Mucosa of rectum (tissue), 2 donors: ENCODE measurements at regions not wholly inside any gene's neighbourhood (a gene's known extent, or its start where the extent isn't known, plus 50 kb on each side); places are given as distances from the start of the nearest gene placed in this dataset.

Experiments
- H3K27ac ChIP-seq, 2 donors: one replicate each; pipeline ENCODE4 v1.7.0; 2013; ENCODE audit warnings: inconsistent platforms in 2 of 2, low read depth in 2 of 2, low read length in 2 of 2
- H3K27me3 ChIP-seq, 2 donors: one replicate each; pipeline ENCODE4 v1.7.0; 2013; ENCODE audit warnings: low read length in 2 of 2; ENCODE audit not compliant: control insufficient read depth in 2 of 2, insufficient read depth in 2 of 2
- H3K36me3 ChIP-seq, 2 donors: one replicate each; pipeline ENCODE4 v1.7.0; 2013; ENCODE audit warnings: low read length in 2 of 2; ENCODE audit not compliant: control insufficient read depth in 2 of 2, insufficient read depth in 2 of 2
- H3K4me1 ChIP-seq, 2 donors: one replicate each; pipeline ENCODE4 v1.7.0; 2013; ENCODE audit warnings: low read length in 2 of 2, mild to moderate bottlenecking in 1 of 2; ENCODE audit not compliant: control insufficient read depth in 2 of 2, insufficient read depth in 2 of 2
- H3K4me3 ChIP-seq, 2 donors: one replicate each; pipeline ENCODE4 v1.7.0; 2013; ENCODE audit warnings: low read length in 2 of 2
- H3K9ac ChIP-seq, 2 donors: one replicate each; pipeline ENCODE4 v1.7.0; 2013; ENCODE audit warnings: low read length in 2 of 2, low read depth in 1 of 2, mild to moderate bottlenecking in 1 of 2
- H3K9me3 ChIP-seq, 2 donors: one replicate each; pipeline ENCODE4 v1.7.0; 2013; ENCODE audit warnings: low read length in 2 of 2; ENCODE audit not compliant: control insufficient read depth in 2 of 2
- donor health status: healthy.
- donor health status: Normal muscosa, but diverticular disease.

DNA sequence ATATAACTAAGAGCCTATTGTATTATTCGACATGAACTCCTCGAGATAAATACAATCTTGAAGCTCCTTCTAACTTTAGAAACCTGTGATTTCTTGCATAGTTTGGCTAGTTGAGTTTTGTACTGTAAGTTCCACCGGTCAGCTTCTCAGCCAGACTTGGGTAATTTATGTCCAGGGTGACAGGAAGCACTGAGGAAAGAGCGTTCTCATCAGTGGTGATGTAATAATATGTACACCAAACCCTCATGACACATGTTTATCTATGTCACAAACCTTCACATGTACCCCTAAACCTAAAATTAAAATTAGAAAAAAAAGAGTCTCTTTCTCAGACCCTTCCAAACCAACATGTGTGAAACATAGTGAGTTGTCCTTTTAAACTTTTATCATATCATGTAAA is 205.7 kb downstream of the KCNRG start:
- Histone ChIP-seq H3K9ac (no peak overlapping the region), H3K27ac (no peak overlapping the region), H3K27me3 (no peaks in the 10 kb centered on the region), H3K4me3 (no peak overlapping the region), H3K9me3 (no peaks in the 10 kb centered on the region), H3K36me3 (no peaks in the 10 kb centered on the region), H3K4me1 (no peaks in the 10 kb centered on the region)

DNA sequence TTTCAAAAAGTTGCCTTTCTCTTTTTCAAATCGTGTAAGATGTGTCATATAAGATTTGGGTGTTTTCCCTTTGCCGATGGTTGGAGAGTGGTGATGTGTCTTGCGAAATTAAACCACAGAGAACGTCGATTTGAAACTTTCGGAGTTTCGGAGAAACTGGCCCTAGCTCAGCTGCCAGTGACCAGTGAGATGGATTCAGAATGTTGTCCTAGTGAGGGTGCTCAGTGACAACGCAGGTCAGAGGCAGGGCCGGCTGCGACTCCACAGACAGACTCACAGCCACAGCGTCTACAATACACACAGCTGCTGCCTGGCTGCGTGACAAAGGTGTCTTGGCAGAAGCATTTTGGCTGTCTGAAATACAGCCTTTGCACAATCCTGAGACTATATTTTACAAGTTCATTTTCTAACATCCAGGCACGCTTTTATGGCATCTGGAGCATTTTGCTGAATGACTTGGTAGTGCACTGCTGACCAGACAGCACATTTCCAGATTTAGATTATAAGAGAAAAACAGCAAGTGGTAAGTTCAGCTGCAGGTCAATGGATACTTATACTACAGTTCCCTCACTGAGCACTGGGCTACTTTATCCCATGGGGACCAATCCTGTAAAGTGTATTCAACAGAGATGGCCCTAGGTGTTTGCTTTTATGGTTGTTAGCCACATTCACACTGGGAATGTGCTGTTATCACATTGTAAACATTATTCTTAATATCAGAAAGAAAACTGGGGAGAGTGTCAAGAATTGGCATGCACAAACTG is 207.5 kb downstream of the KCNRG start:
- no peak overlapping the region for H3K9ac ChIP-seq
- H3K36me3 ChIP-seq: no peaks in the 10 kb centered on the region
- H3K4me3 ChIP-seq: no peak overlapping the region
- no peaks in the 10 kb centered on the region for H3K27me3 ChIP-seq
- no peaks in the 10 kb centered on the region for H3K9me3 ChIP-seq
- no peak overlapping the region for H3K27ac ChIP-seq
- no peaks in the 10 kb centered on the region for H3K4me1 ChIP-seq

DNA sequence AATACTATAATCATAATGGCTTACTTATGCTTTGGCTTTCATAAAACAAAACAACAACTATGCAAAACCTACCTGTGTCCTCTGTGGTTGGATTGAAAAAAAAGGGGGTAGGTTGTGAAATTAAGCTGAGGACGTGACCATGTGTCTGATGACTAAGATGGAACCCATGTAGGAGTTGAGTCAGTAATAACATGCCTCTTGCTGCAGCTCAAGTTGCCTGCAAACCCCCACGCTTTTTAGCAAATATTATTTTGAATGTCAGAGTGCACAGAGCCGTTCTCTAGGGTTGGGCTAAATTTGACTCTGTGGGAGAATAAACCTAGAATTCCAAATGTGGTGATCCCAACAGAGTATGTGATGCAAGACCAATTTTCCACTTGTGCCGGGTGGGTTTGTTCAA is 209.3 kb downstream of the KCNRG start:
- no peak overlapping the region for H3K9ac ChIP-seq
- H3K27me3 ChIP-seq: no peaks in the 10 kb centered on the region
- H3K9me3 ChIP-seq: no peaks in the 10 kb centered on the region
- H3K27ac ChIP-seq: no peak overlapping the region
- no peak overlapping the region for H3K4me3 ChIP-seq
- no peaks in the 10 kb centered on the region for H3K4me1 ChIP-seq
- H3K36me3 ChIP-seq: no peaks in the 10 kb centered on the region

DNA sequence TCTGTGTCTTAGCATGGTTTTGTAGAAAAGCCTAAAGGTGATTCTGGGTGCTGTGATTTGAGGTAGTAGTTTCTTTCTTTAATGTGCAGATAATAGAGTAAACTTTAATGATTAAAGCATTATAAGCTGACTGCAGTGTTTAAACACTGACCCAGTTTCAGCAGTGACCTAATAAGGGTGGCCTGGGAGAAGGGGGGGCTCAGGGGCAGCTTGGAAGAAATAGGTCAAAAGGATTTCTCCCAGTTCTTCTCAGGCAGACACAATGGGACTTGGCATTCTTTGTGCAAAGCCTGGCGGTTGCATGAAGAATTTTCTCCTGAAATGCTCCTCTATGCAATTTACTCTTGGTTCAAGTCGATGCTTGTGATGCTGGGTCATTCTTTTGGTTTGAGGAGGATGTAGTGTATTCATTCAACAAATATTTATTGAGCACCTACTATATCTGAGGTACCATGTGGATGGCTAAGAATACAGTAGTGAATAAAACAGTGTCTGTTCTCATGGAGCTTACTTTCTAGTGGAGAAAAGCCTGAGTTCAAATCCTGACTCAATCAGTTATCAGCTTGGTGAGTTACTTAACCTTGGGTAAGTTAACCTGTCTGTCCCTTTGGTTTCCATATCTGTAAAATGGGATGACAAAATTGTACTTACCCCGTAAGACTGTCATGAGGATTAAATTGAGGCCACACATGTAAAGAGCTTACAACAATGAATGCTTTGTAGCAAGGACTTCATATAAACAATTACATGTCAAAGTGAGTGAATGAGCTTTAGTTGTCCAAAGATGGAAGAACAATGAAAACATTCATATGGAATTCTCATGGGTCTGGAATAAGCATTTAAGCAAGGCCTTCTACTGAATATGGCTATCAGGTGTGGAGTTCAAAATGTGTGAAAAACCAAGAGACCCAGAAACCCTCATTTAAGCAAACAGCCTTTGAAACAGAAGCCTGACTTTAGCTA is 210.2 kb downstream of the KCNRG start:
- Histone ChIP-seq H3K4me3 (no peak overlapping the region), H3K4me1 (peaks cover 0 to 1% of the 10 kb centered on the region in 2 donors), H3K36me3 (no peaks in the 10 kb centered on the region), H3K9me3 (no peaks in the 10 kb centered on the region), H3K27me3 (no peaks in the 10 kb centered on the region), H3K27ac (no peak overlapping the region), H3K9ac (no peak overlapping the region)

DNA sequence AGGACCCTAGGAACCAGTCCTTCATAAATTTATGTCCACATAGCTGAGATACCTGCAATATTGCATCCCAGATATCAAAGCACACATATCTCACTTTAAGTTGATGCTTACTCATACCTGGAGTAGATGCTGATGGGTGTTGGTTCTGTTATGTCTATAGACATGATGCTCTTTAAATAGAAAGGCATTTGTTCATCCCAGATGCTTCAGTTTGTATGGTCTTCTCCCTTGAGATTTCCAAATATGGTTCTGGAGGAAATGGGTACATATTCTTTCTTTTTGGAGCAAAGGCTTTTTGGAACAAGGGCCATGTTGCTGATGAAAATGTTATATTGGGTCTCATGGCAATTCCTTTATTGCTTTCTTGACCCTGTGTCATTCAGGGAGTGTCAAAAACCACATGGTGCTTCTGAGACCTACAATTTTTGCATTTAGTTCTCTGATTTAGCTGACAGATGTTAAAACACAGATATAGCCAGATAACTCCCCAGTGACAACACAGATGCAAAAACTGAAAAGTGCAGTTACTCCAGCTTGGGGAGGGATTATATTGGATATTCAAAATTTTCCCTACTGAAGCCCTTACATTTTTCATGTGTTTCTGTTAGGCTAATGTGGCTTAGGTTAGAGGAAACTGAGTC is 211.4 kb downstream of the KCNRG start:
- H3K4me3 ChIP-seq: no peak overlapping the region
- peaks cover 0 to 4% of the 10 kb centered on the region in 2 donors for H3K4me1 ChIP-seq
- H3K36me3 ChIP-seq: no peaks in the 10 kb centered on the region
- no peaks in the 10 kb centered on the region for H3K9me3 ChIP-seq
- H3K27ac ChIP-seq: no peak overlapping the region
- no peaks in the 10 kb centered on the region for H3K27me3 ChIP-seq
- no peak overlapping the region for H3K9ac ChIP-seq

DNA sequence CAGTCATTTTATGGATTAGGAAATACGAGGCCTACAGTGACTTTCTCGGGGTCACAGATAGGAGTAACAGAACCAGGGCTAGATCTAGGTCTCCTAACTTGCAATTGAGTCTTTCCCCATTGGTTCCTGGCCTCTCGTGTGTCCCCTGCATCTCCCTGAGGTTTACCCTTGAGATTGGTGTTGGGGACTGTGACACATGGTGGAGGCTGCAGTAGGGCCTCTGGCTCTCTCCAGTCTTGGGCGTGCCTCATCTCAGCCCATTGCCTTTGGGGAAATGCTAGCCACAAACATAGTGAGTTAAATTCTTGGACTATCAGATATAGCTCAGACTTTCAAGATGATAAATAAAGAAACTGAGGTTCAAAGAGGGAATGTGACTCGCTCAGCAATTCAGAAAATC is 212.1 kb downstream of the KCNRG start:
- H3K4me3 ChIP-seq: no peak overlapping the region
- H3K36me3 ChIP-seq: no peaks in the 10 kb centered on the region
- H3K27ac ChIP-seq: no peak overlapping the region
- H3K9me3 ChIP-seq: no peaks in the 10 kb centered on the region
- no peak overlapping the region for H3K9ac ChIP-seq
- H3K27me3 ChIP-seq: no peaks in the 10 kb centered on the region
- H3K4me1 ChIP-seq: peaks cover 0 to 4% of the 10 kb centered on the region in 2 donors

DNA sequence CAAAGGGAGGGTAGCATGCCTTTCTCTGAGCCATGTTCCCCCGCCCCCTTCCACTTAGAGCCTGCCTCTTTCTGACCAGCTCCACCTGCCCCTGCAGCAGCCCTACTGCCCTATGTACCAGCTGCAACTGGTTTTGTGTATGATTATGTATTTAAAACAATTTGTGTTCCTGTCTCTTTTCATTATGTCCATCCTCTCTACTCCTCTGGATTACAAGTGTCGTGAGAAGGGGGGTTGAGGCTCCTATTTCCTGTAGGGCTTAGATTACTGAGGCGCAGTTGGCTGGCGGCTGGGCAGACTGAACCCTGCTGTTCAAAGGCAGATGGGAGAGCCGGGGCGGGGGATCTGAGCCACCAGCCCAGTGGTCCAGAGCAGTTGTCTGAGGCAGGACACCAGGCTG is 213.3 kb downstream of the KCNRG start:
- H3K9ac ChIP-seq: no peak overlapping the region
- peaks cover 0 to 4% of the 10 kb centered on the region in 2 donors for H3K4me1 ChIP-seq
- H3K27me3 ChIP-seq: no peaks in the 10 kb centered on the region
- no peaks in the 10 kb centered on the region for H3K9me3 ChIP-seq
- H3K36me3 ChIP-seq: no peaks in the 10 kb centered on the region
- no peak overlapping the region for H3K27ac ChIP-seq
- no peak overlapping the region for H3K4me3 ChIP-seq

DNA sequence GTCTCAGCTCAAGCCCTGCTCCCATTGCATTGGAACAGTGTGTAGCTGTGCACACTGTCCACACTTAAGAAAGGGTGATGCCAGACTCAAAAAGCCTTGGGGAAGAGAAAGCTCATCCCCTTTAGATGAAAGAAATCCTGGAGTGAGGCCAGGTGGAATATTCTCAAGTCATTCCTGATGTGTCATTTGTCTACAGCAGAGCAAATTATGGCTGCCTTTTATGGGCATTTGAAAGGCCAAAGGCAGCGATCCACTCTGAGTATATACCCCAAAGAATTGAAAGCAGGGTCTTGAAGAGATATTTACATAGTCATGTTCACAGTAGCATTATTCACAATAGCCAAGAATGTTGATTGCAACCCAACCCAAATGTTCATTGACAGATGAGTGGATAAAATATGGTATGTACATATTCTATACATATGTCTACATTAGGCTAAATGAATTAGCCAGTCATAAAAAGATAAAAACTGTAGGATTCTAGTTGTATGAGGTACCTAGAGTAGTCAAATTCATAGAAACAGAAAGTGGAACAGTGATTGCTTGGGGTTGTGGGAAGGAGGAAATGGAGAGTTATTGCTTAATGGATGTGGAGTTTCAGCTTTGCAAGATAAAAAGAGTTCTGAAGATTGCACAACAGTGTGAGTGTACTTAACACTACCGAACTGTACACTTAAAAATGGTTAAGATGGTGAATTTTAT is 214.9 kb downstream of the KCNRG start:
- H3K4me3 ChIP-seq: no peak overlapping the region

DNA sequence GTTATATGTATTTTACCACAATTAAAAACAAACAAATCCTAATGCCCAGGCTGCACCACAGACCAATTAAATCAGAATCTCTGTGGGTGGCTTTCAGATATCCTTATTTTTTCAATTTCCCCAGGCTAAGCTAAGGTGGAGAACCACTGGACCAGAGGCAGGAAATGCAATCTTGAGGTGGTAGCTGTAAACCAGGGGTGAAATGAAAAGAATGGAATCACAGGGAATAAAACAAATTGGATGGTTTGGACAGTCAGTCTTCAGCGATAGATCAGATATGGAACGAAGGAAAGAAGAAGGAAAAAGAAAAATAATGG is 215.4 kb downstream of the KCNRG start:
- Histone ChIP-seq H3K9ac (no peak overlapping the region), H3K27me3 (no peaks in the 10 kb centered on the region), H3K9me3 (no peaks in the 10 kb centered on the region), H3K27ac (no peak overlapping the region), H3K4me1 (peaks cover 0 to 4% of the 10 kb centered on the region in 2 donors), H3K36me3 (no peaks in the 10 kb centered on the region), H3K4me3 (no peak overlapping the region)

More for the DNA sequence above, 214.9 kb downstream of the KCNRG start:
- no peaks in the 10 kb centered on the region for H3K27me3 ChIP-seq
- no peaks in the 10 kb centered on the region for H3K36me3 ChIP-seq
- H3K4me1 ChIP-seq: peaks cover 0 to 4% of the 10 kb centered on the region in 2 donors
- no peaks in the 10 kb centered on the region for H3K9me3 ChIP-seq
- no peak overlapping the region for H3K9ac ChIP-seq
- H3K27ac ChIP-seq: no peak overlapping the region
